Endothelial cell of umbilical vein (primary cell): ENCODE measurements at regions not wholly inside any gene's neighbourhood (a gene's known extent, or its start where the extent isn't known, plus 50 kb on each side); places are given as distances from the start of the nearest gene placed in this dataset.

Experiments used
- BruUV-seq: library from RNA; stranded (reverse); fragments of 400-500 nt; replicated peaks from 2 replicates; lab custom pipeline; 2021; lab: Mats Ljungman, UMichigan
- CTCF ChIA-PET: fragments of 300-600, 350-600 bp; sonication (Branson Sonifier 250); formaldehyde crosslinking; loops from one replicate; lab custom pipeline; 2021; ENCODE audit warnings: antibody characterized with exemption, inconsistent platforms; lab: Charles Lee
- POLR2A ChIA-PET: fragments of 300-600, 350-600 bp; sonication (Branson Sonifier 250); formaldehyde crosslinking; loops from one replicate; lab custom pipeline; 2021; ENCODE audit warnings: antibody characterized with exemption, inconsistent platforms; lab: Charles Lee
- DNase-seq: peaks from one replicate; pipeline ENCODE4 v3.0.0-alpha.2; 2011; ENCODE audit warnings: low read depth, low spot score
- FAIRE-seq: peaks from 2 replicates; lab custom pipeline; 2011; peaks lifted over from hg19 to GRCh38; lab: Jason Lieb, UNC
- H2AFZ ChIP-seq: 2 replicates; pipeline ENCODE4 v1.6.0; 2012; ENCODE audit warnings: low read depth, low read length, control low read depth, inconsistent platforms
- H3K27ac ChIP-seq: 2 replicates; pipeline ENCODE4 v1.5.1; 2011; ENCODE audit warnings: low read depth, mild to moderate bottlenecking, control low read depth, low read length, moderate library complexity; ENCODE audit not compliant: insufficient read depth
- H3K27me3 ChIP-seq, 2 experiments: 2 replicates each; pipeline versions ENCODE4 v1.6.0 to v1.6.1; 2011; ENCODE audit warnings: low read length in 2 of 2, mixed read lengths in 1 of 2; ENCODE audit not compliant: control insufficient read depth in 2 of 2, insufficient read depth in 2 of 2
- H3K36me3 ChIP-seq, 2 experiments: 2 replicates in 1 of 2; 3 replicates in 1 of 2; pipeline ENCODE4 v1.5.1; 2011; ENCODE audit warnings: low read length in 2 of 2, mild to moderate bottlenecking in 1 of 2, moderate library complexity in 1 of 2; ENCODE audit not compliant: control insufficient read depth in 2 of 2, insufficient read depth in 2 of 2; ENCODE audit errors: extremely low read depth in 1 of 2
- H3K4me1 ChIP-seq: 3 replicates; pipeline ENCODE4 v1.5.1; 2011; ENCODE audit warnings: mild to moderate bottlenecking, low read length; ENCODE audit not compliant: control insufficient read depth, insufficient read depth; ENCODE audit errors: extremely low read depth
- H3K4me2 ChIP-seq: 2 replicates; pipeline ENCODE4 v1.6.1; 2011; ENCODE audit warnings: low read length, control low read depth, mixed read lengths; ENCODE audit not compliant: insufficient read depth
- H3K4me3 ChIP-seq, 3 experiments: fragments of 200-600 bp in 1 of 3; sonication (generic), shearing (Covaris generic) in 1 of 3; replicated peaks in 1 of 3; 2 replicates each; pipeline ENCODE4 v1.5.1; 2011 to 2016; ENCODE audit warnings: control low read depth in 3 of 3, low read length in 3 of 3, mild to moderate bottlenecking in 2 of 3, inconsistent platforms in 1 of 3, low read depth in 1 of 3, moderate library complexity in 1 of 3; ENCODE audit not compliant: insufficient read depth in 1 of 3
- H3K79me2 ChIP-seq: 2 replicates; pipeline ENCODE4 v1.6.0; 2012; ENCODE audit warnings: low read length, inconsistent platforms; ENCODE audit not compliant: control insufficient read depth, insufficient read depth
- H3K9ac ChIP-seq: replicated peaks from 2 replicates; pipeline ENCODE3; 2011; ENCODE audit warnings: low read length, control low read depth; ENCODE audit not compliant: insufficient read depth; ENCODE audit errors: extremely low read depth
- H3K9me1 ChIP-seq: replicated peaks from 3 replicates; pipeline ENCODE4 v1.6.0; 2011; ENCODE audit warnings: mild to moderate bottlenecking, low read length; ENCODE audit not compliant: control insufficient read depth, insufficient read depth; ENCODE audit errors: extremely low read depth
- H3K9me3 ChIP-seq: replicated peaks from 2 replicates; pipeline ENCODE4 v1.5.1; 2012; ENCODE audit warnings: low read length, inconsistent platforms; ENCODE audit not compliant: control insufficient read depth, insufficient read depth
- H4K20me1 ChIP-seq: replicated peaks from 2 replicates; pipeline ENCODE3; 2011; ENCODE audit warnings: mild to moderate bottlenecking, low read length; ENCODE audit not compliant: control insufficient read depth, insufficient read depth; ENCODE audit errors: extremely low read depth
- EZH2 ChIP-seq: IDR thresholded peaks from 2 replicates; pipeline ENCODE4 v1.6.1; 2012; ENCODE audit warnings: borderline replicate concordance, low read depth, mild to moderate bottlenecking, moderate library complexity, low read length, inconsistent platforms; ENCODE audit not compliant: severe bottlenecking
- FOS ChIP-seq: IDR thresholded peaks from 2 replicates; pipeline ENCODE4 v1.6.1; 2011; ENCODE audit warnings: mild to moderate bottlenecking, low read length, moderate library complexity, borderline replicate concordance; ENCODE audit not compliant: insufficient read depth
- GATA2 ChIP-seq: IDR thresholded peaks from 2 replicates; pipeline ENCODE4 v1.7.0; 2011; ENCODE audit warnings: low read depth, mild to moderate bottlenecking, moderate library complexity, mixed read lengths, low read length; ENCODE audit not compliant: insufficient read length, insufficient read depth
- JUN ChIP-seq: IDR thresholded peaks from 2 replicates; pipeline ENCODE4 v1.6.1; 2011; ENCODE audit warnings: borderline replicate concordance, low read depth; ENCODE audit not compliant: insufficient read length, insufficient read depth
- MYC ChIP-seq: IDR thresholded peaks from one replicate; pipeline ENCODE4 v1.6.1; 2011; ENCODE audit warnings: mild to moderate bottlenecking, low read depth, low read length
- POLR2A ChIP-seq: IDR thresholded peaks from 2 replicates; pipeline ENCODE4 v1.6.1; 2012; ENCODE audit warnings: low read depth, mild to moderate bottlenecking, control low read depth, low read length
- POLR2AphosphoS5 ChIP-seq: IDR thresholded peaks from 2 replicates; pipeline ENCODE4 v1.6.1; 2012; ENCODE audit warnings: low read depth, mild to moderate bottlenecking, control low read depth, low read length, moderate library complexity; ENCODE audit not compliant: insufficient read depth
- dilution Hi-C: fragments of 300-500 bp; cut with MboI; formaldehyde crosslinking; loops from one replicate; pipeline ENCODE4 v1.15.0; 2019; ENCODE audit warnings: low sequenced_read_pairs; ENCODE audit not compliant: extremely low pct_ligation_motif_present
- intact Hi-C: fragments of 100-400 bp; cut with micrococcal nuclease; formaldehyde crosslinking; loops from one replicate; pipeline ENCODE4 v1.10.0; 2022
- TF ChIP-seq, protein P1 (sequence below): IDR thresholded peaks from 2 replicates; pipeline ENCODE4 v1.6.1; 2011; ENCODE audit not compliant: insufficient read depth, insufficient read length
- TF ChIP-seq, protein P2 (sequence below), 2 donors: IDR thresholded peaks; 1 replicate in 1 of 2; 2 replicates in 1 of 2; pipeline ENCODE4 v1.5.1; 2011; ENCODE audit warnings: low read length in 2 of 2, mild to moderate bottlenecking in 2 of 2, moderate library complexity in 2 of 2, control low read depth in 1 of 2, inconsistent platforms in 1 of 2, low read depth in 1 of 2; ENCODE audit not compliant: insufficient read depth in 1 of 2; ENCODE audit errors: extremely low read depth in 1 of 2

DNA sequence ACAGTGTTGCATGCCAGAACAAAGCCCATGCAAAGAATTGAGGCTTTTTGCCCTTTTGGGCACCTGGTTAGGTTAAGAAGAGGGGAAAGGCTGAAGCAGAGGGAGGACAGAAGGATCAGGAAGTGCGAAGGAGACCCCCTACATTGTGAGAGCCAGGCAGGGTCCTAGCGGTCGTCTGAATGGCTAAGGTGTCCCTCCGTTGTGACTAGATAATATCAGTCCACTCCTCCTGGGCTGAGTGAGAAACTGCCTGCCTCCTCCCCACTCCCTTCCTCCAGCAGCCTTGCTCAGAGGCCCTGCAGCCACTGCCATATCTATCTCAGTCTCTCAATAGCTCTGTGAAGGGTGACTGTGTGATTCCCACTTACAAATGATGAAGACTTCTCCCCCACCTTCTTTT lies 75.1 kb downstream of the WSB1 start:
- H3K9me3 ChIP-seq = no peaks in the 10 kb centered on the region
- TF ChIP-seq, protein P1, sequence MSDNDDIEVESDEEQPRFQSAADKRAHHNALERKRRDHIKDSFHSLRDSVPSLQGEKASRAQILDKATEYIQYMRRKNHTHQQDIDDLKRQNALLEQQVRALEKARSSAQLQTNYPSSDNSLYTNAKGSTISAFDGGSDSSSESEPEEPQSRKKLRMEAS = no peak
- TF ChIP-seq POLR2AphosphoS5 (no peak), POLR2A (no peak), FOS (no peak), EZH2 (no peak), MYC (no peak), JUN (no peak), GATA2 (no peak)
- TF ChIP-seq, protein P2, sequence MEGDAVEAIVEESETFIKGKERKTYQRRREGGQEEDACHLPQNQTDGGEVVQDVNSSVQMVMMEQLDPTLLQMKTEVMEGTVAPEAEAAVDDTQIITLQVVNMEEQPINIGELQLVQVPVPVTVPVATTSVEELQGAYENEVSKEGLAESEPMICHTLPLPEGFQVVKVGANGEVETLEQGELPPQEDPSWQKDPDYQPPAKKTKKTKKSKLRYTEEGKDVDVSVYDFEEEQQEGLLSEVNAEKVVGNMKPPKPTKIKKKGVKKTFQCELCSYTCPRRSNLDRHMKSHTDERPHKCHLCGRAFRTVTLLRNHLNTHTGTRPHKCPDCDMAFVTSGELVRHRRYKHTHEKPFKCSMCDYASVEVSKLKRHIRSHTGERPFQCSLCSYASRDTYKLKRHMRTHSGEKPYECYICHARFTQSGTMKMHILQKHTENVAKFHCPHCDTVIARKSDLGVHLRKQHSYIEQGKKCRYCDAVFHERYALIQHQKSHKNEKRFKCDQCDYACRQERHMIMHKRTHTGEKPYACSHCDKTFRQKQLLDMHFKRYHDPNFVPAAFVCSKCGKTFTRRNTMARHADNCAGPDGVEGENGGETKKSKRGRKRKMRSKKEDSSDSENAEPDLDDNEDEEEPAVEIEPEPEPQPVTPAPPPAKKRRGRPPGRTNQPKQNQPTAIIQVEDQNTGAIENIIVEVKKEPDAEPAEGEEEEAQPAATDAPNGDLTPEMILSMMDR (IDR thresholded peaks at IDR 0.05; ENCODE audit: extremely low read depth in 1 of 2, insufficient read depth in 1 of 2, low read depth in 1 of 2, low read length in 2 of 2) = no peak
- dilution Hi-C loops = no loop called here
- intact Hi-C loops = no loop called here
- H3K27me3 ChIP-seq = no peaks in the 10 kb centered on the region
- FAIRE-seq (no peak), DNase-seq (no peak)
- no peaks in the 10 kb centered on the region for H3K36me3 ChIP-seq
- H3K9me1 ChIP-seq = no peaks in the 10 kb centered on the region
- POLR2A ChIA-PET = no interaction called here
- no peaks in the 10 kb centered on the region for H3K79me2 ChIP-seq
- no peaks in the 10 kb centered on the region for H3K4me1 ChIP-seq
- BruUV-seq = no TSS peak
- no peak overlapping the region for H3K27ac ChIP-seq
- CTCF ChIA-PET = no interaction called here
- no peak overlapping the region for H3K4me2 ChIP-seq
- no peak overlapping the region for H3K9ac ChIP-seq
- H3K4me3 ChIP-seq = no peak overlapping the region
- no peak overlapping the region for H2AFZ ChIP-seq
- no peaks in the 10 kb centered on the region for H4K20me1 ChIP-seq
